Glutamatergic neuron (in vitro differentiated cells): ENCODE measurements at regions not wholly inside any gene's neighbourhood (a gene's known extent, or its start where the extent isn't known, plus 50 kb on each side); places are given as distances from the start of the nearest gene placed in this dataset.

Experiments used
- DNase-seq: peaks from one replicate; pipeline ENCODE4 v3.0.0; 2022
- H3K27ac Mint-ChIP-seq: one replicate; pipeline ENCODE4 v1.8.0; 2020; ENCODE audit warnings: mild to moderate bottlenecking, mixed read lengths, inconsistent platforms; ENCODE audit not compliant: unreplicated experiment
- H3K27me3 Mint-ChIP-seq: one replicate; pipeline ENCODE4 v1.8.0; 2020; ENCODE audit warnings: mild to moderate bottlenecking, moderate library complexity, mixed read lengths, inconsistent platforms; ENCODE audit not compliant: unreplicated experiment
- H3K36me3 Mint-ChIP-seq: one replicate; pipeline ENCODE4 v1.8.0; 2020; ENCODE audit warnings: mild to moderate bottlenecking, mixed read lengths, inconsistent platforms; ENCODE audit not compliant: unreplicated experiment
- H3K4me1 Mint-ChIP-seq: one replicate; pipeline ENCODE4 v1.8.0; 2020; ENCODE audit warnings: mild to moderate bottlenecking, low read depth, mixed read lengths, inconsistent platforms; ENCODE audit not compliant: unreplicated experiment
- H3K4me3 Mint-ChIP-seq: one replicate; pipeline ENCODE4 v1.8.0; 2020; ENCODE audit warnings: mild to moderate bottlenecking, mixed read lengths, inconsistent platforms; ENCODE audit not compliant: unreplicated experiment
- H3K9me3 Mint-ChIP-seq: one replicate; pipeline ENCODE4 v1.8.0; 2020; ENCODE audit warnings: mild to moderate bottlenecking, moderate library complexity, mixed read lengths, inconsistent platforms; ENCODE audit not compliant: unreplicated experiment
- CTCF ChIP-seq: fragments of 200-600 bp; sonication (generic); IDR thresholded peaks from one replicate; pipeline ENCODE4 v1.5.0; 2021; ENCODE audit not compliant: partially characterized antibody, unreplicated experiment

GRCh38 chr4:64969081-64969480 lies 559.8 kb upstream of the TECRL start:
- Mint-ChIP-seq H3K27ac (no peak overlapping the region), H3K4me3 (no peak overlapping the region), H3K36me3 (peaks cover 9% of the 10 kb centered on the region), H3K27me3 (no peaks in the 10 kb centered on the region), H3K9me3 (no peaks in the 10 kb centered on the region), H3K4me1 (peaks cover 7% of the 10 kb centered on the region)
- DNase-seq = no peak
- TF ChIP-seq CTCF = no peak

- no peak for DNase-seq
- Mint-ChIP-seq H3K4me3 (no peak overlapping the region), H3K27ac (peak overlapping the region; percentile 89), H3K9me3 (no peaks in the 10 kb centered on the region), H3K36me3 (peaks cover 9% of the 10 kb centered on the region), H3K27me3 (no peaks in the 10 kb centered on the region), H3K4me1 (peaks cover 7% of the 10 kb centered on the region)
- no peak for TF ChIP-seq CTCF
These were observed 558.0 kb upstream of the TECRL start for GRCh38 chr4:64967286-64967685.

- no peak overlapping the region for H3K4me3 Mint-ChIP-seq
- H3K36me3 Mint-ChIP-seq = no peaks in the 10 kb centered on the region
- no peak for TF ChIP-seq CTCF
- H3K27ac Mint-ChIP-seq = no peak overlapping the region
- H3K27me3 Mint-ChIP-seq = no peaks in the 10 kb centered on the region
- no peaks in the 10 kb centered on the region for H3K9me3 Mint-ChIP-seq
- H3K4me1 Mint-ChIP-seq = no peaks in the 10 kb centered on the region
- DNase-seq = no peak
These were observed 551.3 kb upstream of the TECRL start for GRCh38 chr4:64960516-64960915.

GRCh38 chr4:64940698-64941097 lies 531.4 kb upstream of the TECRL start:
- Mint-ChIP-seq H3K4me1 (no peaks in the 10 kb centered on the region), H3K36me3 (no peaks in the 10 kb centered on the region), H3K9me3 (no peaks in the 10 kb centered on the region), H3K27me3 (no peaks in the 10 kb centered on the region), H3K4me3 (no peak overlapping the region), H3K27ac (no peak overlapping the region)
- TF ChIP-seq CTCF = no peak
- no peak for DNase-seq

- no peak overlapping the region for H3K4me3 Mint-ChIP-seq
- H3K4me1 Mint-ChIP-seq = no peaks in the 10 kb centered on the region
- no peak for DNase-seq
- H3K27me3 Mint-ChIP-seq = no peaks in the 10 kb centered on the region
- no peak overlapping the region for H3K27ac Mint-ChIP-seq
- H3K36me3 Mint-ChIP-seq = no peaks in the 10 kb centered on the region
- TF ChIP-seq CTCF = no peak
- no peaks in the 10 kb centered on the region for H3K9me3 Mint-ChIP-seq
These were observed 526.3 kb upstream of the TECRL start for GRCh38 chr4:64935469-64936001.
